Astrocyte (in vitro differentiated cells and primary cell): ENCODE measurements at regions not wholly inside any gene's neighbourhood (a gene's known extent, or its start where the extent isn't known, plus 50 kb on each side); places are given as distances from the start of the nearest gene placed in this dataset.

Source experiments
- DNase-seq: peaks from one replicate; pipeline ENCODE4 v3.0.0-alpha.2; 2010; ENCODE audit warnings: low read depth
- FAIRE-seq: peaks from 2 replicates; lab custom pipeline; 2011; peaks lifted over from hg19 to GRCh38; lab: Jason Lieb, UNC
- H2AFZ ChIP-seq: 2 replicates; pipeline ENCODE4 v1.6.0; 2012; ENCODE audit warnings: low read depth, low read length, inconsistent platforms
- H3K27ac ChIP-seq: 2 replicates; pipeline ENCODE4 v1.5.1; 2011; ENCODE audit warnings: low read depth, low read length, inconsistent platforms
- H3K27me3 ChIP-seq: 2 replicates; pipeline ENCODE4 v1.6.0; 2011; ENCODE audit warnings: low read length, inconsistent platforms; ENCODE audit not compliant: insufficient read depth
- H3K36me3 ChIP-seq: 2 replicates; pipeline ENCODE4 v1.5.1; 2011; ENCODE audit warnings: low read length, inconsistent platforms; ENCODE audit not compliant: insufficient read depth
- H3K4me1 ChIP-seq: 2 replicates; pipeline ENCODE4 v1.5.1; 2011; ENCODE audit warnings: low read length, inconsistent platforms; ENCODE audit not compliant: insufficient read depth
- H3K4me2 ChIP-seq: 2 replicates; pipeline ENCODE4 v1.6.0; 2012; ENCODE audit warnings: low read length, inconsistent platforms
- H3K4me3 ChIP-seq: 2 replicates; pipeline ENCODE4 v1.5.1; 2011; ENCODE audit warnings: low read depth, mild to moderate bottlenecking, low read length, inconsistent platforms; ENCODE audit not compliant: insufficient read depth
- H3K79me2 ChIP-seq: 2 replicates; pipeline ENCODE4 v1.6.0; 2012; ENCODE audit warnings: mild to moderate bottlenecking, low read length, inconsistent platforms; ENCODE audit not compliant: insufficient read depth
- H3K9ac ChIP-seq: 2 replicates; pipeline ENCODE4 v1.6.0; 2012; ENCODE audit warnings: mild to moderate bottlenecking, low read length, inconsistent platforms
- H3K9me3 ChIP-seq: 2 replicates; pipeline ENCODE4 v1.5.1; 2012; ENCODE audit warnings: low read depth, mild to moderate bottlenecking, low read length, inconsistent platforms; ENCODE audit not compliant: insufficient read depth
- H4K20me1 ChIP-seq: 2 replicates; pipeline ENCODE4 v1.6.0; 2012; ENCODE audit warnings: low read length, inconsistent platforms; ENCODE audit not compliant: insufficient read depth
- H3K27ac Mint-ChIP-seq: one replicate; pipeline ENCODE4 v1.8.0; 2021; ENCODE audit warnings: mild to moderate bottlenecking, mixed read lengths; ENCODE audit not compliant: unreplicated experiment
- H3K27me3 Mint-ChIP-seq: one replicate; pipeline ENCODE4 v1.8.0; 2021; ENCODE audit warnings: low read depth, mixed read lengths; ENCODE audit not compliant: unreplicated experiment
- H3K36me3 Mint-ChIP-seq: one replicate; pipeline ENCODE4 v1.8.0; 2021; ENCODE audit warnings: low read depth, mixed read lengths; ENCODE audit not compliant: unreplicated experiment
- H3K4me1 Mint-ChIP-seq: one replicate; pipeline ENCODE4 v1.8.0; 2021; ENCODE audit warnings: low read depth, mixed read lengths; ENCODE audit not compliant: unreplicated experiment
- H3K4me3 Mint-ChIP-seq: one replicate; pipeline ENCODE4 v1.8.0; 2021; ENCODE audit warnings: mild to moderate bottlenecking, moderate library complexity, mixed read lengths; ENCODE audit not compliant: unreplicated experiment
- H3K9me3 Mint-ChIP-seq: one replicate; pipeline ENCODE4 v1.8.0; 2021; ENCODE audit warnings: mild to moderate bottlenecking, mixed read lengths; ENCODE audit not compliant: unreplicated experiment
- CTCF ChIP-seq: IDR thresholded peaks from 2 replicates; pipeline ENCODE4 v1.5.1; 2011; ENCODE audit warnings: low read depth, mild to moderate bottlenecking, inconsistent platforms, low read length, moderate library complexity; ENCODE audit not compliant: insufficient read depth
- EZH2 ChIP-seq: IDR thresholded peaks from 2 replicates; pipeline ENCODE4 v1.6.1; 2012; ENCODE audit warnings: mild to moderate bottlenecking, low read length, inconsistent platforms; ENCODE audit not compliant: insufficient read depth

DNA sequence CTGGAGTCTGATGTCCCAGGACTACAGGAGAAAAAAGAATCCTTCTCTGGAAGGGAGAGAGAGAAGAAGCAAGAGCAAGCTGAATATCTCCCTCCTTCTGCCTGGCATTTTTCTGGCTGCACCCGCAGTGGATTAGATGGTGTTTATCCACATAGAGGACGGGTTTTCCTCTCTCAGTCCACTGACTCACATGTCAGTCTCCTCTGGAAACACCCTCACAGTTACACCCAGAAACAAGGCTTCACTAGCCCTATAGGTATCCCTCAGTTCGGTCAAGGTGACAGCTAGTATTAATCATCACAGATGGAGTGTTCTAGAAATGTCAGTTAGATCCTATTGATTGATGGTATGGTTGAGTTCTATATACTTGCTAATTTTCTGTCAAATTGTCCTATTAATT is 87.9 kb downstream of the RHOU start:
- Histone ChIP-seq H4K20me1 (no peaks in the 10 kb centered on the region), H3K9me3 (no peaks in the 10 kb centered on the region), H3K27ac (no peak overlapping the region), H3K4me2 (no peak overlapping the region), H3K9ac (no peak overlapping the region), H3K27me3 (peaks cover 15% of the 10 kb centered on the region), H3K79me2 (no peaks in the 10 kb centered on the region), H2AFZ (no peak overlapping the region), H3K36me3 (no peaks in the 10 kb centered on the region), H3K4me1 (no peaks in the 10 kb centered on the region), H3K4me3 (no peak overlapping the region)
- H3K27me3 Mint-ChIP-seq = peaks cover 2% of the 10 kb centered on the region
- H3K4me1 Mint-ChIP-seq = peaks cover 7% of the 10 kb centered on the region
- TF ChIP-seq EZH2 = no peak
- TF ChIP-seq CTCF = no peak
- FAIRE-seq = no peak
- no peaks in the 10 kb centered on the region for H3K9me3 Mint-ChIP-seq
- H3K27ac Mint-ChIP-seq = no peak overlapping the region
- H3K36me3 Mint-ChIP-seq = no peaks in the 10 kb centered on the region
- DNase-seq = no peak
- H3K4me3 Mint-ChIP-seq = no peak overlapping the region

DNA sequence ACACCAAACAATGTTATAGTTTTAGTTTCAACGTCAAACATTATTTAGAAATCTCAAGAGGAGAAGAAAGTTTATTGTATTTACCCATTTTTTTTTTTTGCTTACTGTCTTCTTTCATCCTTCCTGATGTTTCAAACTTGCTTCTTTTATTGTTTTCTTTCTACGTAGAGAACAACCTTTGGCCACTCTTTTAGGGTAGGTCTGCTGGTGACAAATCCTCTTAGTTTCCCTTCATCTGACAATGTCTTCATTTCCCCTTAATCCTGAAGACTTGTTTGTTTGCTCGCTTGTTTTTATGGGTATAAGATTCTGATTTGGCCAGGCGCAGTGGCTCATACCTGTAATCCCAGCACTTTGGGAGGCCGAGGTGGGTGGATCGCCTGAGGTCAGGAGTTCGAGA is 89.1 kb downstream of the RHOU start:
- Histone ChIP-seq H3K79me2 (no peaks in the 10 kb centered on the region), H3K27me3 (peaks cover 15% of the 10 kb centered on the region), H3K36me3 (no peaks in the 10 kb centered on the region), H2AFZ (no peak overlapping the region), H3K9ac (no peak overlapping the region), H3K4me2 (no peak overlapping the region), H4K20me1 (no peaks in the 10 kb centered on the region), H3K9me3 (no peaks in the 10 kb centered on the region), H3K4me3 (no peak overlapping the region), H3K4me1 (no peaks in the 10 kb centered on the region), H3K27ac (no peak overlapping the region)
- peaks cover 7% of the 10 kb centered on the region for H3K4me1 Mint-ChIP-seq
- H3K4me3 Mint-ChIP-seq = no peak overlapping the region
- H3K9me3 Mint-ChIP-seq = no peaks in the 10 kb centered on the region
- no peak overlapping the region for H3K27ac Mint-ChIP-seq
- H3K36me3 Mint-ChIP-seq = no peaks in the 10 kb centered on the region
- peaks cover 1% of the 10 kb centered on the region for H3K27me3 Mint-ChIP-seq
- TF ChIP-seq EZH2 (no peak), CTCF (no peak)
- FAIRE-seq (no peak), DNase-seq (no peak)

DNA sequence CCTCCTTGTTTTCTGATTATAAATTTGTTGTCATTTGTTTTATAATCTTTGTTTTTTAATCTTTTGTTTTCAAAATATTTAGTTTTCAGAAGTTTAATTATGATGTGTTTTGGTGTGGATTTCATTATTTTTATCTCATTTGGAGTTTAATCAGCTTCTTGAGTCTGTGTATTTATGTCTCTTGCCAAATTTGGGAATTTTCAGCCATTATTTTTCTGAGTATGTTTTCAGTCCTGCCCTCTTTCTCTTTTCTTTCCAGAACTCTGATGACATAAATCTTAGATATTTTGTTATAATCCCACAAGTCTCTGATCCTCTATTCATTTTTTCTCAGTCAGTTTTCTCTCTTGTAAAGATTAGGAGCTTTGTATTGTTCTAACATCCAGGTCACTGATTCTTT is 89.8 kb downstream of the RHOU start:
- H3K4me1 ChIP-seq = no peaks in the 10 kb centered on the region
- no peak overlapping the region for H3K4me2 ChIP-seq
- H3K9ac ChIP-seq = no peak overlapping the region
- peaks cover 15% of the 10 kb centered on the region for H3K27me3 ChIP-seq
- FAIRE-seq (no peak), DNase-seq (no peak)
- no peak for TF ChIP-seq CTCF
- TF ChIP-seq EZH2 = no peak
- Mint-ChIP-seq H3K27ac (no peak overlapping the region), H3K27me3 (no peaks in the 10 kb centered on the region), H3K4me1 (peaks cover 7% of the 10 kb centered on the region), H3K9me3 (no peaks in the 10 kb centered on the region), H3K4me3 (no peak overlapping the region), H3K36me3 (no peaks in the 10 kb centered on the region)
- no peak overlapping the region for H2AFZ ChIP-seq
- no peaks in the 10 kb centered on the region for H3K9me3 ChIP-seq
- no peaks in the 10 kb centered on the region for H3K36me3 ChIP-seq
- H3K4me3 ChIP-seq = no peak overlapping the region
- H4K20me1 ChIP-seq = no peaks in the 10 kb centered on the region
- H3K27ac ChIP-seq = no peak overlapping the region
- H3K79me2 ChIP-seq = no peaks in the 10 kb centered on the region
